Stimulated activated naive CD8-positive, alpha-beta T cell treated with anti-CD3 and anti-CD28 coated beads, Interleukin-15, amount 100 ng/mL, for 72 hours (primary cell): ENCODE measurements at regions not wholly inside any gene's neighbourhood (a gene's known extent, or its start where the extent isn't known, plus 50 kb on each side); places are given as distances from the start of the nearest gene placed in this dataset.
A peak's percentile ranks its signal among the peaks of the same experiment; 100 is the strongest.
"Not testable (repeated sequence)": the region's sequence is repeated elsewhere in the genome, so short reads cannot be mapped to it uniquely, and the experiment has no call there.

Experiments used
- ATAC-seq: fragments of 150-1000 bp; cut with Tn5 transposase; 2 replicates; pipeline ENCODE4 v1.10.0; 2021; ENCODE audit warnings: mild to moderate bottlenecking, moderate library complexity
- DNase-seq, 2 donors: peaks; one replicate each; pipeline ENCODE4 v3.0.0; 2021 to 2022
- H3K27ac Mint-ChIP-seq, 2 donors: one replicate each; pipeline ENCODE4 v1.8.0; 2022; ENCODE audit warnings: mild to moderate bottlenecking in 2 of 2, mixed read lengths in 2 of 2, moderate library complexity in 2 of 2
- H3K27me3 Mint-ChIP-seq: one replicate; pipeline ENCODE4 v1.8.0; 2022; ENCODE audit warnings: mixed read lengths
- H3K4me1 Mint-ChIP-seq: one replicate; pipeline ENCODE4 v1.8.0; 2022; ENCODE audit warnings: mild to moderate bottlenecking, mixed read lengths
- H3K4me3 Mint-ChIP-seq, 2 donors: one replicate each; pipeline ENCODE4 v1.8.0; 2022; ENCODE audit warnings: mild to moderate bottlenecking in 2 of 2, mixed read lengths in 2 of 2, moderate library complexity in 1 of 2
- H3K9me3 Mint-ChIP-seq, 2 donors: one replicate each; pipeline ENCODE4 v1.8.0; 2022; ENCODE audit warnings: mixed read lengths in 2 of 2

DNA sequence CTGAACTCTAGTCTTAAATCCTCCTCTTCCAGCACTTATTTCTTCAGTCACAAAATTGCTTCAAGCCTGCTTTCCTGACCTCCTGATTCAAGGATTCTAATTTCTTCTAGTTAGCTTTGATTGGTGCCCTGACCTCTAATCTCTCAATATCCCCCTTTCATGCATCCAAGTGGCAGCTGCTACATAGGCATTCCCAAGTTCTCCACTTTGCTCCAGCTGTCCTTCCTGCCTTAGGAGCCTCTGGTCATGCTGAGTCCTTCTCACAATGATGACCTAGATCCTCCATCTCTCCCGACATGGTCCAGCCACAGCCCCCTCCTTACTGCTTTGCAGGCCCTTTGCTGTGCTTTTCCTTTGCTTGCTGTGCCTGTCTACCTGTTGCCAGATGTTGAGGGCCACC is 347.8 kb upstream of the C2CD4B start:
- Mint-ChIP-seq H3K4me1 (no peaks in the 10 kb centered on the region), H3K27me3 (peaks cover 50% of the 10 kb centered on the region), H3K4me3 (no peak overlapping the region), H3K9me3 (no peaks in the 10 kb centered on the region), H3K27ac (no peak overlapping the region)
- DNase-seq (no peak), ATAC-seq (no peak)

DNA sequence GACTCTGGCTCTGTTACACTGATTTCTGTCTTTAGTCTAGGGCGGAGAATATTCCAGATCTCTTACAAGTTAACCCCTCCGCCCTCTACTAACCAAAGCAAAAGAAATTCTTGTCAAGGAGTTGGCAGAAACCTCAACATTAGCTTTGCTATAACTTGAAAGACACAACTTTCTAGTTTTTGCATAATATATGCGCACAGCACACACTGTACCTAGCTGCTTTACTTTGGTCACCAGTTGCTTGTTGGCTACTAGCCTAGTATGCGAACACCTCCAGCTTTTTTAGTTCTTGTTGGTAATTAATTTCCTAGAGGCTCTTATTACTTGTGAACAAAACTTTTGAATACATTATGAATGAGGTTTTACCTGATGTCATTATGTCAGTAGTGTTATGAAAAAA is 348.8 kb upstream of the C2CD4B start:
- H3K4me1 Mint-ChIP-seq: no peaks in the 10 kb centered on the region
- peaks cover 50% of the 10 kb centered on the region for H3K27me3 Mint-ChIP-seq
- ATAC-seq: no peak
- H3K27ac Mint-ChIP-seq: no peak overlapping the region
- no peak for DNase-seq
- H3K4me3 Mint-ChIP-seq: no peak overlapping the region
- no peaks in the 10 kb centered on the region for H3K9me3 Mint-ChIP-seq

DNA sequence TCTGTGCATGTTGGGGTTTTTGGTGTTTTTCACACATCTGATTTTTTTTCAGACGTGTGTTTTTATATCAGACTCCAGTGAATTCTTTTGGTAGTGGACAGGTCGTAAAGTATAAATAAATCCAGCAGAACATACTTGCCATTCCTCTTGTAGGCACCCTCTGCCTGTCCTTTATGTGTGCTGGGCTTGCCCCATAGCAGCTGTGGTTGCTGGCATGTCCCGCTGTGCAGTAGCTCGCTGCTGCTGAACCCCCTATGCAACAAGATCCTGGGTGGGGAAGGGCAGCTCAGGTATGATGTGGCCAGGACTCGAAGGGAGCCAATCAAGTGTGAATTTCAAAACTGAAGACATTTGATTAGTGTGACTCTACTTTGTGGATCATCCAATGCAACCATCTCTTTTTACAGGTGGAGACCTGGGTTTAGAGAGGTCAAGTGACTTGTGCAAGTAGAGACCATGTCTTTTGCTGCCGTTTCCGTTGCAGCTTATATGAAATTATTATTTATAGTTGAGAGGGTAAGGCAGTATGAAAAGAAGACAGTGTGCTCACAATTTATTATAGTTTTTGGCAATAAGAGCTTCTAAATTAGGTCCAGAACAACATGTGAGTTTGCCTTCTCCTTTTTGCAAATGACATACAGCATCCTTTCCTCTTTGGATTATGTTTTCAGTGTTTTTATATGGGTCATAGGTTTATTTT is 350.8 kb upstream of the C2CD4B start:
- no peak for DNase-seq
- Mint-ChIP-seq H3K27ac (no peak overlapping the region), H3K9me3 (no peaks in the 10 kb centered on the region), H3K4me3 (no peak overlapping the region), H3K27me3 (peaks cover 40% of the 10 kb centered on the region), H3K4me1 (peaks cover 11% of the 10 kb centered on the region)
- no peak for ATAC-seq

DNA sequence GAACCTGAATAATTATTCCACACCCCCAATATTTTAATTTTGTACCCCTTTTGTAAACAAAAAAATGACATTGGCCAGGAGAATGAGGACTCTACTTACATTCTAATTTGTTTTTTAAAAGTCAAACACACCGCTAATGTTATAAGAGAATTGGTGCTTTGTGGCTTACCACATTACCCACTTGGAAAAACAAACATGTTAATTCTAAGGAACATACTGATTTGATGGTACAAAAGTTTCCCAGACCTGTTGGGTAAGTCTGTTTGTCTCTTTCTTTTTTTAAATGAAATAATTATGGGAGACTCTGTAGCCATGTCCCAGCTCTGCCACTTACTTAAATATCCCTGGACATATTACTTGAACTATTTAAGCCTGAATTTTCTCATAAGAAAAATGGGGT is 352.5 kb upstream of the C2CD4B start:
- Mint-ChIP-seq H3K4me1 (peaks cover 11% of the 10 kb centered on the region), H3K27me3 (peaks cover 47% of the 10 kb centered on the region), H3K4me3 (no peak overlapping the region), H3K27ac (no peak overlapping the region), H3K9me3 (no peaks in the 10 kb centered on the region)
- no peak for ATAC-seq
- DNase-seq: no peak

- not testable (repeated sequence) for ATAC-seq, DNase-seq, H3K9me3 Mint-ChIP-seq, H3K4me3 Mint-ChIP-seq, H3K27ac Mint-ChIP-seq
- Mint-ChIP-seq H3K4me1 (peaks cover 11% of the 10 kb centered on the region), H3K27me3 (peaks cover 45% of the 10 kb centered on the region)
Measured at GRCh38 chr15:62518666-62519065, 353.6 kb upstream of the C2CD4B start.

- Mint-ChIP-seq H3K4me1 (peaks cover 11% of the 10 kb centered on the region), H3K9me3 (no peaks in the 10 kb centered on the region), H3K4me3 (no peak overlapping the region), H3K27me3 (peaks cover 39% of the 10 kb centered on the region), H3K27ac (no peak overlapping the region)
- ATAC-seq (no peak), DNase-seq (no peak)
Measured at GRCh38 chr15:62519900-62520299, 354.8 kb upstream of the C2CD4B start.

- peaks cover 11% of the 10 kb centered on the region for H3K4me1 Mint-ChIP-seq
- ATAC-seq (no peak), DNase-seq (no peak)
- peak overlapping the region; percentile 8 to 54 for H3K27ac Mint-ChIP-seq
- no peaks in the 10 kb centered on the region for H3K9me3 Mint-ChIP-seq
- peaks cover 29% of the 10 kb centered on the region for H3K27me3 Mint-ChIP-seq
- no peak overlapping the region for H3K4me3 Mint-ChIP-seq
Measured at GRCh38 chr15:62520887-62521286, 355.8 kb upstream of the C2CD4B start.

GRCh38 chr15:62521396-62521795 is 356.3 kb upstream of the C2CD4B start:
- peaks cover 11% of the 10 kb centered on the region for H3K4me1 Mint-ChIP-seq
- ATAC-seq: no peak
- H3K4me3 Mint-ChIP-seq: no peak overlapping the region
- no peaks in the 10 kb centered on the region for H3K9me3 Mint-ChIP-seq
- DNase-seq: no peak
- no peak overlapping the region for H3K27ac Mint-ChIP-seq
- peaks cover 25% of the 10 kb centered on the region for H3K27me3 Mint-ChIP-seq

GRCh38 chr15:62524848-62525247 is 359.8 kb upstream of the C2CD4B start:
- peaks cover 5% of the 10 kb centered on the region for H3K4me1 Mint-ChIP-seq
- H3K9me3 Mint-ChIP-seq: no peaks in the 10 kb centered on the region
- no peak overlapping the region for H3K27ac Mint-ChIP-seq

GRCh38 chr15:62527387-62527786 is 362.3 kb upstream of the C2CD4B start:
- no peak overlapping the region for H3K27ac Mint-ChIP-seq
- peaks cover 23% of the 10 kb centered on the region for H3K27me3 Mint-ChIP-seq
- no peaks in the 10 kb centered on the region for H3K9me3 Mint-ChIP-seq
- no peak for ATAC-seq
- no peak overlapping the region for H3K4me3 Mint-ChIP-seq
- no peak for DNase-seq
- H3K4me1 Mint-ChIP-seq: no peaks in the 10 kb centered on the region

More at GRCh38 chr15:62524848-62525247, 359.8 kb upstream of the C2CD4B start:
- H3K27me3 Mint-ChIP-seq: peaks cover 28% of the 10 kb centered on the region
- H3K4me3 Mint-ChIP-seq: no peak overlapping the region
- DNase-seq (no peak), ATAC-seq (no peak)

GRCh38 chr15:62528505-62528904 is 363.4 kb upstream of the C2CD4B start:
- H3K9me3 Mint-ChIP-seq: no peaks in the 10 kb centered on the region
- H3K27me3 Mint-ChIP-seq: peaks cover 13% of the 10 kb centered on the region
- DNase-seq: no peak
- ATAC-seq: no peak
- no peak overlapping the region for H3K4me3 Mint-ChIP-seq
- no peak overlapping the region for H3K27ac Mint-ChIP-seq
- no peaks in the 10 kb centered on the region for H3K4me1 Mint-ChIP-seq

- H3K4me1 Mint-ChIP-seq: no peaks in the 10 kb centered on the region
- no peak for ATAC-seq
- H3K27ac Mint-ChIP-seq: peak overlapping the region in 1 of 2 donors; percentile 85
- no peak overlapping the region for H3K4me3 Mint-ChIP-seq
- DNase-seq: no peak
- no peaks in the 10 kb centered on the region for H3K9me3 Mint-ChIP-seq
- peaks cover 5% of the 10 kb centered on the region for H3K27me3 Mint-ChIP-seq
Measured at GRCh38 chr15:62532367-62532766, 367.3 kb upstream of the C2CD4B start.

DNA sequence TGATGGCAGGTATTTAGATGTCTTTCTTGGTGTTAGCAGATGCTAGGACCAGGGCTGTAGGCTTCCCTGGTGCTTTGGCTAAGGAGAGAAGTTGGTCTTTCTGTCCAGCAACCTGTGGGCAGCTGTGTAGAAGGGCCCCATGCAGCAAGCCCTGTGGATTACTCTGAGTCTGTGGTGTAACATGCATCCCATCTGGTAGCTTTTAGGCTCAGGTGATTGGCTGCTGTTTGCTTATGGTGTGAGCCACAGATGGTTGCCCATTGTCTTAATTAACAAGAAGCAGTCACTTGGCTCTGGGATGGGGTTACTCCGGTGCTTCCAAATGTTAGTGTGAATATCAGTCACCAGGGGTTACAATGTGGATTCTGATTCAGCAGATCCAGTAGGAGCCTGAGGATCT is 368.6 kb upstream of the C2CD4B start:
- no peak overlapping the region for H3K4me3 Mint-ChIP-seq
- peaks cover 5% of the 10 kb centered on the region for H3K27me3 Mint-ChIP-seq
- H3K4me1 Mint-ChIP-seq: no peaks in the 10 kb centered on the region
- ATAC-seq: no peak
- no peak overlapping the region for H3K27ac Mint-ChIP-seq
- no peak for DNase-seq
- no peaks in the 10 kb centered on the region for H3K9me3 Mint-ChIP-seq

- no peaks in the 10 kb centered on the region for H3K4me1 Mint-ChIP-seq
- ATAC-seq: no peak
- H3K27ac Mint-ChIP-seq: no peak overlapping the region
- H3K27me3 Mint-ChIP-seq: peaks cover 5% of the 10 kb centered on the region
- no peak overlapping the region for H3K4me3 Mint-ChIP-seq
- no peak for DNase-seq
- H3K9me3 Mint-ChIP-seq: no peaks in the 10 kb centered on the region
Measured at GRCh38 chr15:62534996-62535395, 369.9 kb upstream of the C2CD4B start.

- Mint-ChIP-seq H3K4me3 (no peak overlapping the region), H3K27me3 (no peaks in the 10 kb centered on the region), H3K9me3 (no peaks in the 10 kb centered on the region), H3K4me1 (no peaks in the 10 kb centered on the region), H3K27ac (no peak overlapping the region)
- no peak for ATAC-seq
- no peak for DNase-seq
Measured at GRCh38 chr15:62539236-62539635, 374.2 kb upstream of the C2CD4B start.

- H3K4me1 Mint-ChIP-seq: no peaks in the 10 kb centered on the region
- no peak for ATAC-seq
- no peak overlapping the region for H3K27ac Mint-ChIP-seq
- no peak for DNase-seq
- peaks cover 5% of the 10 kb centered on the region for H3K27me3 Mint-ChIP-seq
- no peak overlapping the region for H3K4me3 Mint-ChIP-seq
- no peaks in the 10 kb centered on the region for H3K9me3 Mint-ChIP-seq
Measured at GRCh38 chr15:62541250-62541649, 376.2 kb upstream of the C2CD4B start.

DNA sequence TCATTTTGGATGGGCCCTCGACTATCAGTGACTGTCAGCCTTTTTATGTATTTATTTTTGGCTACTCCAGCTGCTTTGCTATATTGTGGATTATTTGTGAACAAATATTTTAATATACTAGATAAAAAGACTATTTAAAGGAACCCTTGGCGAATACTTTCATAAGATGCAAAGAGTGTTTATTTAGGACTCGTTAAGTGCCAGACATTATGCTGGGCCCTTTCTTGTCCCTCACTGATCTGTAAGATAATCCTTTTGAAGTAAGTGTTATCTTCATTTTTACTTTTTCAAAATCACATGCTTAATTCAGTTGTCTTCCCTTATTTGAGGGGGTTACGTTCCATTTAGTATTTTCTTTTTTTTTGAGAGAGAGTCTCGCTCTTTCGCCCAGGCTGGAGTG is 376.8 kb upstream of the C2CD4B start:
- Mint-ChIP-seq H3K9me3 (no peaks in the 10 kb centered on the region), H3K27me3 (peaks cover 9% of the 10 kb centered on the region), H3K27ac (no peak overlapping the region), H3K4me1 (no peaks in the 10 kb centered on the region), H3K4me3 (no peak overlapping the region)
- no peak for DNase-seq
- no peak for ATAC-seq
